SK-N-SH (cell line): ENCODE measurements at regions not wholly inside any gene's neighbourhood (a gene's known extent, or its start where the extent isn't known, plus 50 kb on each side); places are given as distances from the start of the nearest gene placed in this dataset.

Experiments used
- EP300 ChIP-seq, 2 experiments: IDR thresholded peaks; 2 replicates each; pipeline versions ENCODE4 v1.4.0 to v1.6.1; 2012; ENCODE audit warnings: borderline replicate concordance in 1 of 2, low read depth in 1 of 2, low read length in 1 of 2
- EZH2phosphoT487 ChIP-seq: fragments of 200-600 bp; sonication (generic); IDR thresholded peaks from 2 replicates; pipeline ENCODE4 v1.6.1; 2017; ENCODE audit warnings: low read depth, mixed run types, mild to moderate bottlenecking, antibody characterized with exemption, moderate library complexity, borderline replicate concordance
- GATA2 ChIP-seq: sonication (generic); formaldehyde crosslinking; IDR thresholded peaks from 2 replicates; pipeline ENCODE4 v1.5.0; 2020; ENCODE audit warnings: mild to moderate bottlenecking, missing genetic modification reagents
- MAX ChIP-seq: IDR thresholded peaks from 2 replicates; pipeline ENCODE4 v1.4.0; 2012; ENCODE audit warnings: low read depth
- NRF1 ChIP-seq: IDR thresholded peaks from 2 replicates; pipeline ENCODE4 v1.6.1; 2012; ENCODE audit warnings: low read depth, mild to moderate bottlenecking, low read length
- RFX5 ChIP-seq: IDR thresholded peaks from 2 replicates; pipeline ENCODE4 v1.6.1; 2012; ENCODE audit warnings: mild to moderate bottlenecking, improper control_type of control experiment, low read length
- RXRA ChIP-seq: IDR thresholded peaks from 2 replicates; pipeline ENCODE4 v1.4.0; 2012; ENCODE audit warnings: low read depth, mild to moderate bottlenecking, borderline replicate concordance
- ZBTB33 ChIP-seq: IDR thresholded peaks from 2 replicates; pipeline ENCODE4 v1.4.0; 2012; ENCODE audit warnings: low read depth, borderline replicate concordance
- TF ChIP-seq, protein P1 (sequence below): fragments of 200-600 bp; sonication (generic); IDR thresholded peaks from 2 replicates; pipeline ENCODE4 v1.6.1; 2017; ENCODE audit warnings: antibody characterized with exemption, mild to moderate bottlenecking, moderate library complexity
- TF ChIP-seq, protein P2 (sequence below): IDR thresholded peaks from 2 replicates; pipeline ENCODE4 v1.6.1; 2012; ENCODE audit warnings: mild to moderate bottlenecking, low read depth, low read length, moderate library complexity

- TF ChIP-seq, protein P1, sequence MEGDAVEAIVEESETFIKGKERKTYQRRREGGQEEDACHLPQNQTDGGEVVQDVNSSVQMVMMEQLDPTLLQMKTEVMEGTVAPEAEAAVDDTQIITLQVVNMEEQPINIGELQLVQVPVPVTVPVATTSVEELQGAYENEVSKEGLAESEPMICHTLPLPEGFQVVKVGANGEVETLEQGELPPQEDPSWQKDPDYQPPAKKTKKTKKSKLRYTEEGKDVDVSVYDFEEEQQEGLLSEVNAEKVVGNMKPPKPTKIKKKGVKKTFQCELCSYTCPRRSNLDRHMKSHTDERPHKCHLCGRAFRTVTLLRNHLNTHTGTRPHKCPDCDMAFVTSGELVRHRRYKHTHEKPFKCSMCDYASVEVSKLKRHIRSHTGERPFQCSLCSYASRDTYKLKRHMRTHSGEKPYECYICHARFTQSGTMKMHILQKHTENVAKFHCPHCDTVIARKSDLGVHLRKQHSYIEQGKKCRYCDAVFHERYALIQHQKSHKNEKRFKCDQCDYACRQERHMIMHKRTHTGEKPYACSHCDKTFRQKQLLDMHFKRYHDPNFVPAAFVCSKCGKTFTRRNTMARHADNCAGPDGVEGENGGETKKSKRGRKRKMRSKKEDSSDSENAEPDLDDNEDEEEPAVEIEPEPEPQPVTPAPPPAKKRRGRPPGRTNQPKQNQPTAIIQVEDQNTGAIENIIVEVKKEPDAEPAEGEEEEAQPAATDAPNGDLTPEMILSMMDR = no peak
- TF ChIP-seq MAX (no peak), EP300 (IDR thresholded peaks at IDR 0.05; ENCODE audit: borderline replicate concordance in 1 of 2, low read depth in 1 of 2, low read length in 1 of 2) (no peak), RFX5 (no peak), NRF1 (no peak), RXRA (no peak), ZBTB33 (no peak), EZH2phosphoT487 (no peak), GATA2 (CRISPR knock-in tag) (no peak)
- TF ChIP-seq, protein P2, sequence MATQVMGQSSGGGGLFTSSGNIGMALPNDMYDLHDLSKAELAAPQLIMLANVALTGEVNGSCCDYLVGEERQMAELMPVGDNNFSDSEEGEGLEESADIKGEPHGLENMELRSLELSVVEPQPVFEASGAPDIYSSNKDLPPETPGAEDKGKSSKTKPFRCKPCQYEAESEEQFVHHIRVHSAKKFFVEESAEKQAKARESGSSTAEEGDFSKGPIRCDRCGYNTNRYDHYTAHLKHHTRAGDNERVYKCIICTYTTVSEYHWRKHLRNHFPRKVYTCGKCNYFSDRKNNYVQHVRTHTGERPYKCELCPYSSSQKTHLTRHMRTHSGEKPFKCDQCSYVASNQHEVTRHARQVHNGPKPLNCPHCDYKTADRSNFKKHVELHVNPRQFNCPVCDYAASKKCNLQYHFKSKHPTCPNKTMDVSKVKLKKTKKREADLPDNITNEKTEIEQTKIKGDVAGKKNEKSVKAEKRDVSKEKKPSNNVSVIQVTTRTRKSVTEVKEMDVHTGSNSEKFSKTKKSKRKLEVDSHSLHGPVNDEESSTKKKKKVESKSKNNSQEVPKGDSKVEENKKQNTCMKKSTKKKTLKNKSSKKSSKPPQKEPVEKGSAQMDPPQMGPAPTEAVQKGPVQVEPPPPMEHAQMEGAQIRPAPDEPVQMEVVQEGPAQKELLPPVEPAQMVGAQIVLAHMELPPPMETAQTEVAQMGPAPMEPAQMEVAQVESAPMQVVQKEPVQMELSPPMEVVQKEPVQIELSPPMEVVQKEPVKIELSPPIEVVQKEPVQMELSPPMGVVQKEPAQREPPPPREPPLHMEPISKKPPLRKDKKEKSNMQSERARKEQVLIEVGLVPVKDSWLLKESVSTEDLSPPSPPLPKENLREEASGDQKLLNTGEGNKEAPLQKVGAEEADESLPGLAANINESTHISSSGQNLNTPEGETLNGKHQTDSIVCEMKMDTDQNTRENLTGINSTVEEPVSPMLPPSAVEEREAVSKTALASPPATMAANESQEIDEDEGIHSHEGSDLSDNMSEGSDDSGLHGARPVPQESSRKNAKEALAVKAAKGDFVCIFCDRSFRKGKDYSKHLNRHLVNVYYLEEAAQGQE = no peak
Measured at GRCh38 chr2:125756431-125756830, 899.5 kb upstream of the GYPC start.
